ENCODE measurements at regions not wholly inside any gene's neighbourhood (a gene's known extent, or its start where the extent isn't known, plus 50 kb on each side); places are given as distances from the start of the nearest gene placed in this dataset.
A peak's percentile ranks its signal among the peaks of the same experiment; 100 is the strongest.

DNA sequence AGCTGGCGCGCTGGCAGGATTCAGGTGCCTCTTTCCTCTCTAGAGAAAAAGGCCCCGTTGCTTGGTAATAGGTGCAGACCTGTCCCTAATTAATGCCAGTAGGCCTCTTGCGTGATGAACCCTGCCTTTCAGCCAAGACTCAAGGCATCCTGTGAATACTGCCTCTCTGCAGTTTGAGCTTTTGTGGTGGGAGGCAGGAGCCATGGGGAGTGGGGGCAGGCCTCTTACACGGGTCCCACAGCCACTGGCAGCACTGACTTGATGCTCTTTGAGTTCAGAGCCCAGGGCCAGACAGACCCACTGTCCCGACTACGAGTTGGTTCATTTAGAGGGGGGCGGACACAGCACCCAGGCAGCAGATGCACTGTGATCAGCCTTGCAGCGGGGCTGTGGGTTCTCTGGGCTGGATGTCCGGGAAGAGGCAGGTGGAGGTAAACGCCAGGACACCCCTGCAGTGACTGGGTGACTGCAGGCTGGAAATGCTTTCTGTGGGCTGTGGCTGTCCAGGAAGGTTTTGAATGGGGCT, 237.0 kb downstream of the SEC14L1 start:
- no peak for DNase-seq (ENCODE audit: low read depth)

DNA sequence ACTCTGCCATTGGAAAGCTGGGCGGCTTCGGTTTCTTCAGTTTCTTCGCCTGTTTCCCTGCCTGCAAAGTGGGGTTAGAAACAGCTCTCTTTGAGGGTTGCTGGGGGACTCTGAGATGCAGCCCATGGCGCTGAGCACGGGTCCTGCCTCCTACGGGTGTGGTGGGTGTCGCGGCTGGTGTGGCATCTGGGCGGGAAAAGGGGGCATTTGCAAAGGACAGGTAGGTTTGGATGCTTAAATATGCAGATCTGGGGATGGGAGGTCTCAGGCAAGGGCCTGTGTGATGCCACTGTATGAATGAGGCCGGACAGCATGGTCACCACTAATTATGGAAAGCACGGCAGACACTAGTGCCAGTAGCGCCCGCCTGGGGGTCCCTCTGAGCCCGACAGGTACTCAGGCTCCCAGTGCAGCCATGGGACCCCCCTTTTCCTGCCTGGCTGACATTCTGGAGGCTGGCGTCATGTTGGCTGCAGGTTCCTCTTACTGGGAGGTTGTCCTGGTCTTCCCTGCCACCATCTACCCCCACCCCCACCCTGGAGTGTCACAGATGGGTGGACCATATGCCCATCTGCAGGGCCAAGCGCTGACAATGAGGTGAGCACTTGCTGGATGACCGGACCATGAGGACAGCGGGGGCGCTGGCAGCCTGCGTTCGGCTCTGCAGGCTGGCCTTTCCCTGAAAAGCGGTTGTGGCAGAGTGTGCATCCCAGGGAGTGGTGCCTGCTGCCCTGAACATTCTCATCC, 237.7 kb downstream of the SEC14L1 start:
- no peak for DNase-seq (ENCODE audit: low read depth)

- no peak for DNase-seq (ENCODE audit: low read depth)
These were observed 238.3 kb downstream of the SEC14L1 start for GRCh38 chr17:77379065-77379428.

DNA sequence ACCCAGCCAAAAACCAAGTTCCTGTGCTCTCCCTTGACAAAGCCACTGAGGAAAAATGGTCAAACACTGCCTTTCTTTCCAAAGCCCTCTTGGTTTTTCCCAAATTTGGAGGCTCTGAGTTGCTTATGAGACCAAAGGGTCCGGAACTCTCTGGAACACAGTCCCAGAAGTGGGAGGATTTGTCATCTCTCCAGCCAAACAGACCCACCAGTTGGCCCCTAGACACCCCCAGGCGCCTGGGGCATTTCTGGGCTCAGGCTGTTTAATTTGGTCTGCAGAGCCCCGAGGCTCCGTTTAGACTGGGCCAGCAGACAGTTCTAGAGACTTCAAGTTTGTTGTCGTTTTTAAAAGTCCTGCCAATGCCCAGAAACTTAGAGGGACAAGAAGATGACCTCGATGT, 239.1 kb downstream of the SEC14L1 start:
- DNase-seq (ENCODE audit: low read depth) = no peak

- DNase-seq (ENCODE audit: low read depth) = no peak
These were observed 239.8 kb downstream of the SEC14L1 start for GRCh38 chr17:77380395-77381184.

DNA sequence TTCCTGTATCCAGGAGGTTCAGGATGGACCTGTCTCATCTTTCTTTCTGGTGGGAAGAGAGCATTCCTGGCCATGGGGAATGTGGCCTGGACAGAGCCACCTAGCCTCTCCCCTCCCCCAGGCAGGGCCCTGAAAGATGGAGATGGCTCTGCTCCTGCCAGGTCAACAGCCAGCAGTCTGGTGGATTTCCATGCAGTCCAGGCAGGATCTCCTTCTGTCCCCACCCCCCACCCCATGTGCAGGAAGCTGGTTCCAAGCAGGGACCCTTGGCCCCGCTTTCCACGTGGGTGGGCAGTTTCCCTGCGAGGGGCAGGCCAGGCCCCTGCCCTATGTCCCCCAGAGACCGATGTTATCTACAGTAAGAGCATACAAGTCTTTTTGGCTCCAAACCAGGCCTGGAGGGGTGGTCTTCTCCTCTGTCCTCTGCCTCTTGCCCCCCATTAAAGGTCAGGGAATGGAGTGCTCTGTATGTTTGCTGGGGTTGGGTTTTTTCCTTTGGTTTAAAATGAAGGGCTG, 240.5 kb downstream of the SEC14L1 start:
- no peak for DNase-seq (ENCODE audit: low read depth)

GRCh38 chr17:77381731-77382130, 241.0 kb downstream of the SEC14L1 start:
- no peak for DNase-seq (ENCODE audit: low read depth)

GRCh38 chr17:77382356-77382911, 241.7 kb downstream of the SEC14L1 start:
- DNase-seq (ENCODE audit: low read depth) = no peak

DNA sequence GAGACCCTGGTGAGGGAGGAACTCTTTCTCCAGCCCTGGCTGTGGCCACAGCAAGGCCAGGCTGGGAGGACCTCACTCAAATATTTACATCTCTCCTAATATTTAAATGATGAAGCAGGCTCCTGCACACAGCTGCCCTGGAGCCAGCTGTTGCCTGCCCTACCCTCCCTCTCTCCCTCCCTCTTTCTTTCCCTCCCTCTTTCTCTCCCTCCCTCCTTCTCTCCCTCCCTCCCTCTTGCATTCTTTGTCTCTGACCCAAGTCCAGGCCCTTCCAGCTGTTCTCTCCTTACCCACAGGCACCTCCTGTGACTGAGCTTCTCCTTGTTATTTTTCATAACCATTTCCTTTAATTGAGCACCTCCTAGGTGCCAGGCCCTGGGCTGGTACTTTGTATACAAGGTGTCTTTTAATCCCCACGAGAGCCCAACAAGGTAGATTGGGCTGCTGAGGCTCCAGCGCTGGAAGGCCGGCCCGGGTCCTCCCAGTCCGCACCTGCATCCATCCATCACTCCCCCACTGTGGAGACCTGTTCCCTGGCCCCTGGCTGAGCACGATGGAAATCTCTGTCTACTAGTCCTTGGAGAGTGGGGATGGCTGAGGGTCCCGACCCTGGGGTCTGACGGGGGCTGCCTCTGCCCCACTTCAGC, 242.3 kb downstream of the SEC14L1 start:
- DNase-seq (ENCODE audit: low read depth) = peak; percentile 89

GRCh38 chr17:77383613-77384608, 243.1 kb downstream of the SEC14L1 start:
- DNase-seq (ENCODE audit: low read depth) = no peak

DNA sequence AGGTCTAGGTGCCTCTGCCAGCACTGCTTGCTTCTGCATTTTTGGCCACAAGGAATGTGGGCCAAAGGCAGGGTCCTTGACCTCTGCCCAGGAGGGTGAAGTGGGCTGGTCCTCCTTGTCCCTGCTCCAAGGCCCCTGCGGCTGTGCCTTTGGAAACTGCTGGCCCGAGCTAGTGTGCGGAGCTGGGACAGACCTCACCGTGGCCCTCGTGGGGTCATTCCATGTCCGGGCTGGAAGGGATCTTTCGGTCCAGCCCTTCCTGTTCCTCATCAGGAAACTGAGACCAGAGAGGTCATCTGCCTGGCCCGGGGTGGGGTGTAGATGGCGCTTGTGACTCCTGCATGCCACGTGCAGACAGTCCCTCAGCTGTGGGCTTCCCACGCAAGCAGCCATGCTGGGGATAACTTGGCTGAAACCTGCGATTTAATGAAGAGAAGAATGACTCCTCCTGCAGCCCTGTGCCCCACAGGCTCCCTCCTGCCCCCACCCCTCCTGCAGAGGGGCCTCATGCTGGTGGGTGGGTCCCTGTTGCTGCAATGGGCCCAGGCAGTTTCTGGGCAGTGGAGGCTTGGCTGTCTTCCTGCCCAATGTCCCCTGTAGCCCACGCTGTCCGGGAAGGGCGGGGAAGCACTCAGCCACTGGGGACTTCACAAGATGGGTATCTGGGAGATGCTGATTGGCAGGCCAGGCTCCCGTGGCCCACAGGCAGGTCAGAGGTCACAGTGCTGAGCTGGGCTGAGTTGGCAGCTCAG, 245.2 kb downstream of the SEC14L1 start:
- peak; percentile 60 for DNase-seq (ENCODE audit: low read depth)

DNA sequence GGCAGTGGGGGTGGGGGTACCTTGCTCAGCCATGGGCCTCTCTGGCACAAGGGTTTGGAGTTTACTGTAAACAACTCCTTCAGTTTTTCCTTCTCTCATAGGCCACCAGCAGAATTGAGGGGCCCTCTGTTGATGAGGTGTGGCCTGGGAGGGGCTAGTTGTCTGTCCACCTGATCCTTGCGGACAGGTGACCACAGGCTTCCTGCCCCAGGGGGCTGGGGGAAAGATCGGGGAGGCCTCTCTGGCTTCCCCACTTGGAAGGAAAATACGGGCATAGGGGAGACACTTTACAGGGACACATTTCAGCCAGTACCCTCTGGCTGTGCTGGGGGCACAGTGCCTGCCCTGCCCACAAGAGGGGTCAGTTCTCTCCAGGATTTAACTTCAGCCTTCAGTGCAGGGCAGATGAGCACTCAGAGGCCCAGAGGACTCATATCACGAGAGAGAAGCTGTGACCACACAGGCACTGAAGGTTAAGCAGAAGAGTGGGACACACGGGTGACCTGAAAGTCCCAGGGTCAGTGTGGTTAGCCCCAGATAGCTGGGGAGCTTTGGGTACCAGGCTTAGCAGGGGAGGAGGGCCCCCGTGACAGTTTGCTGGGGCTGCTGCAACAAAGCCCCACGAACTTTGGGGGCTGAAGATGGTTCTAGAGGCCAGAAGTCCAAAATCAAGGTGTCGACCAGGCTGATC, 245.9 kb downstream of the SEC14L1 start:
- DNase-seq (ENCODE audit: low read depth) = no peak

DNA sequence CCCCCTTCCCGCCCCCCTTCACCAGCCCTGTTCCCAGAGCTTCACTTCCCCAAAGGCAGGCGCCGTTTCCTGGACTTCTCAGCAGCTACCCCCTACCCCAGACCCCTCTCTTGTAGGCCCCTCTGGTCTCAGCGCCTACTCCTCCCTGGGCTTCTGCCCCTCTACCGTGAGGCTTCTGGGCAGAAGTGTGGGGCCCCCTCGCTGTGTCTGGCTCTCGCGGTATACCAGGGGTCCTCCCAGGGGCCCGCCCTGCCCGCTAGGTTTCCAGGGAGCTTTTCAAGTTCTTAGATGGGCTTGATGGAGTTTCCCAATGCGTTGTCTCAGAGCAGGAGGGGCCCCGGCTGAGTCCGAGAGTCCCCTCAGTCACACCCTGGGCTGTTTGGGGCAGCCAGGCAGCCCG, 247.1 kb downstream of the SEC14L1 start:
- no peak for DNase-seq (ENCODE audit: low read depth)

GRCh38 chr17:77388384-77389306, 247.9 kb downstream of the SEC14L1 start:
- no peak for DNase-seq (ENCODE audit: low read depth)

GRCh38 chr17:77390870-77391269, 250.1 kb downstream of the SEC14L1 start:
- no peak for DNase-seq (ENCODE audit: low read depth)

DNA sequence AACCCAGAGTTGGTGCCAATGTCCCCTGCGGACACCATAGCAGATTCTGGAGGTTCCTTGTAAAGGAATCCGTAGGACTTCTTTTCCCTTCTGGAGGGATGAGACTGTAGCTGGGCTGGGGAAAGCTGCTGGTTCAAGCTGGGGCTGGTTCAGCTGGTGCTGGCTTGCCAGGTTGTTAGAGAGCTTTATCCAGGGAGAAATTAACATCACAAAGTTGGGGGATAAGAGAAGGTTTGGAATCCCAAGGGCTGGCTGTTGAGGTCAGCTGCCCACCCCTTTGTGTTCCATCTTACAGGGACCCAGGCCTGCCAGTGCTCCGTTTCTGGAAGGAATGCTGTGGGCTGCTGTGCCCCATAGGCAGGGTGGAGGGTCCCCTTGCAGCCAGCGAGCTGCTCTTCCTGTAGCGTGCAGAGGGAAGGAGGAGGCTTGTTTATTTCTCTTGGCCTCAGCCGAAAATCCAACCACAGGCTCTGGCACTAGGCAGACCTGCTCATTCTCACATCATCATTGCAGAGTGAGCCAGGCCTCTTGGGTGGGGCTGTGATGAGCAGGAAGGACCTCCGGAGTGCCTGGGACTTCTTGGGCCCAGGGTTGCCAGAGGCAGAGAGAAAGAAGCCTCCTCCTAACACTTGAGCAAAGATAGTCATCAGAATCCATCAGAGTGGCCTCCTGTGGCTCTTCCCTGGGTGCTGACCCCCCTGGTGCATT, 251.1 kb downstream of the SEC14L1 start:
- peak; percentile 94 for DNase-seq (ENCODE audit: low read depth)

Data from LHCN-M2 (cell line).